ENCODE measurements at regions not wholly inside any gene's neighbourhood (a gene's known extent, or its start where the extent isn't known, plus 50 kb on each side); places are given as distances from the start of the nearest gene placed in this dataset.
"Not testable (repeated sequence)": the region's sequence is repeated elsewhere in the genome, so short reads cannot be mapped to it uniquely, and the experiment has no call there.

DNA sequence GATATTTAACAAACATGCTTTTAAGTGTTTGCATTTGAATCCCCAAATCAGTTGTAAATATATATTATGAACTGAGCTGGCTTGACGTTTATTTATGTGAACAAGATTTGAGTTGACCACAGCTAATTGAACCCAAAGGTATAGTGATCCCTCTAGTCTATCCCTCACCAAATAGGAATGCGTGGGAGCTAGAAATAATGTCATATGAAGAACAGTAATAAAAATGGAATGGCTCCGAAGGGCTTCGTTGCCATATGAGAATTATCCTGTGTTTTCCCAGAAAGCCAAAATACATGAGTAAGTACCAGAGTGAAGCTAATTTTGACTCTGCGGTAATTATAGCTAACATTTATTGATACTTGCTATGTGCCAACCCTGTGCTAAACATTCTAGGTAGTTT, 142.7 kb downstream of the ADCYAP1 start:
- no peak for DNase-seq

GRCh38 chr18:1048032-1048431, 143.4 kb downstream of the ADCYAP1 start:
- no peak for DNase-seq

DNA sequence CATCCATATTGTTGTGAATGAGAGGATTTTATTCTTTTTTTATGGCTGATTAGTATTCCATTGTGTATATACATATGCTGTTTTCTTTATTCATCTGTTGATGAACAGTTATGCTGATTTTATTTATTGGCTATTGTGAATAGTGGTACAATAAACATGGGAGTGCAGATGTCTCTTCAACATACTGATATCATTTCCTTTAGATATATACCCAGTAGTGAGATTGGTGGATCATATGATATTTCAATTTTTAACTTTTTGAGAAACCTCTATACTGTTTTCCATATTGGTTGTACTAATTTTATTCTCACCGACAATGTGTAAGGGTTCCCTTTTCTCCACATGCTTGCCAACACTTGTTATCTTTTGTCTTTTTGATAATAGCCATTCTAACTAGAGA, 144.5 kb downstream of the ADCYAP1 start:
- DNase-seq, result no peak

DNA sequence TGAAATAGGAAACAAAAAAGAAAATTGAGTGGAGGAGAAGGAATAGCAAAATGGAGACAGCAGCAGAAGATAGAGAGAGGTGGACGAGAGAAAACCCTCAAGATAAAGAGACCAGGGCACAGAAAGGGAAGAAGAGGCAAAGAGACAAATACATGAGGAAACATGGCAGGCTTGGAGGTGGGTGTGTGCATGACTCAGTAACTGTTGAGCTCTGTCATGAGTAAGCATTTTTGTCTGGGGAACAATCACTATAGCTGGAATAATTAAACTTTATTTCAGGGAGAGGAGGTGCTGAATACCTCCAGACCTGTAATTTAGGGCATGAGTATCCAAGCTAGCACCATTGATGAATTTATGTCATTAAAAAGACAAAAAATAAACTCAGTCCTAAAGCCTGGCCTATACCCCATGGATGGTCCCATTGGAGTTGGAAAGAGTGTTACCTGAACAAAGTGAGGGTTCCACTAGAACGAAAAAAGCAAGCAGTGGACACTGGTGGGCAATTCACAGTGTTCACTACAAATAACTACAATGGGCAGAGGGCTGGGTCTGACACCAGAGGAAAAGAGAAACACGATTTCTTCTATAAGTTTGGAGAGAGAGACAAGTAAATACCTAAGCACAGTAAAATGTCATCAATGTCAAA, 145.5 kb downstream of the ADCYAP1 start:
- no peak for DNase-seq

DNA sequence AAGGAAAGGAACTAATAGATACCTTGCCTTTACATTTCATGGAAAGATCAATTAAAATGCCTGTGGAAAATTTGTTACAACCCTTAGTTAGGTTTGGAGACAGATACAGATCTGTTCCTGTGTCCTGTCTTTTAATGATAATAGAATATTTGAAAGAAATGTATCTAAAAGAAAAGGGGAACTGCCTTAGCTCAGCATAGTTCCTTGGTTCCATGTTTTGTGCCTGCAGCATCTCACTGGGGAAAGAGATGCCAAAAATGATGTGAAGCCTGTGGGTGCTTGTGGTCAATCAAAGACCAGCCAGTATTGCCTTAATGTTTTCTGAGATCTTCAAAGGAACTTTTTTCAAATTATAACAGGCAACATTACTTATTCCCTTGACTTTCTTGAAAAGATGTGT, 147.6 kb downstream of the ADCYAP1 start:
- no peak for DNase-seq

- no peak for DNase-seq
Observed at GRCh38 chr18:1053331-1054315, 149.0 kb downstream of the ADCYAP1 start.

DNA sequence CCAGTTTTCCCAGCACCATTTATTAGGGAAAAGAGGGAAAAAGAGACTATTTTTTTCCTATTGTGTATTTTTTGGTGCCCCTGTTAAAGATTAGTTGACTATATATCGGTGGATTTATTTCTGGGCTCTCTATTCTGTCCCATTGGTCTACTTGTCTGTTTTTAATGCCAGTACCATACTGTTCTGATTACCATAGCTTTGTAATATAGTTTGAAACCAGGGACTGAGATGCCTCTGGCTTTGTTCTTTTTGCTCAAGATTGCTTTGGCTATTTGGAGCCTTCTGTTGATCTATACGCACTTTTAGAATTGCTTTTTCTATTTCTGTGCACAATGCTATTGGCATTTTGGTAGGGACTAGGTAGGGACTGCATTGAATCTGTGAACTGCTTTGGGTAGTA, 151.7 kb downstream of the ADCYAP1 start:
- no peak for DNase-seq

DNA sequence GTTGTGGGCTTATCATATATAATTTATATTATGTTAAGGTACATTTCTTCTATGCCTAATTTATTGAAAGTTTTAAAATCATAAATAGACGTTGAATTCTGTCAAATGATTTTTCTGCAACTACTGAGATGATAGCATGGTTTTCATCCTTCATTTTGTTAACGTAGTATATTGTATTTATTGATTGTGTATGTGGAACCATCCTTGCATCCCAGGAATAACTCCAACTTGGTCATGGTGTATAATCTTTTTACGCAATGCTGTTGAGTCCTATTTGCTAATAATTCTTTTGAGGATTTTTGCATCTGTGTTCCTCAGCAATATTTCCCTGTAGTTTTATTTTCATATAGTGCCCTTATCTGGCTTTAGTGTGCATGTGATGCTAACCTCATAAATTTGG, 152.7 kb downstream of the ADCYAP1 start:
- no peak for DNase-seq

GRCh38 chr18:1062588-1062987, 157.9 kb downstream of the ADCYAP1 start:
- DNase-seq, result no peak

- DNase-seq, result no peak
Observed at GRCh38 chr18:1075322-1075721, 170.7 kb downstream of the ADCYAP1 start.

- DNase-seq, result no peak
Observed at GRCh38 chr18:1075876-1076275, 171.2 kb downstream of the ADCYAP1 start.

DNA sequence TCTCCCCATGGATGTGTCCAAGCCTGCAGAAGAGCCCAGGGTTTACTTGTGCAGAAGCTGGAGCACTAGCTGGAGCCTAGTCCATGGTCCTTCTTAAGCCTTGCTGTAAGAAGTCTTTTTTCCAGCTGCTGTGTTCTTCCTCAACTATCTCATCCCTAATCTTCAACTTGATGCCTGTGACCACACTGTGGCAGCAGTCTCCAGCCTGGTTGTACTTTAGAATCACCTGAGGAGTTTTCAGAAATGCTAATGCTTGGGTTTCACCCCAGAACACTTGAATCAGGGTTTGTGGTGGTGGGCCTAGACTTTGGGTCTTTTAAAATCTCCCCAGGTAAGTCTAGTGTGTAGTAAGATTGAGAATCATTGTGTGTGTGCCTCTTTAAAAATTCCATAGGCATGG, 173.6 kb downstream of the ADCYAP1 start:
- DNase-seq, result no peak

DNA sequence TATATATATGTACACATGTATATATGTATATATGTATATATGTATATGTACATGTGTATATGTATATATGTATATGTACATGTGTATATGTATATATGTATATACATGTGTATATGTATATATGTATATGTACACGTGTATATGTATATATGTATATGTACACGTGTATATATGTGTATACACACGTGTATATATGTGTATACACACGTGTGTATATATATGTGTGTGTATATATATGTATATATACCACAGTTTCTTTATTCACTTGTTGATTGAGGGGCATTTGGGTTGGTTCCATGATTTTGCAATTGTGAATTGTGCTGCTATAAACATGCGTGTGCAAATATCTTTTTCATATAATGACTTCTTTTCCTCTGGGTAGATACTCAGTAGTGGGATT, 179.0 kb downstream of the ADCYAP1 start:
- not testable (repeated sequence) for DNase-seq

GRCh38 chr18:1090758-1091157, 186.1 kb downstream of the ADCYAP1 start:
- no peak for DNase-seq

DNA sequence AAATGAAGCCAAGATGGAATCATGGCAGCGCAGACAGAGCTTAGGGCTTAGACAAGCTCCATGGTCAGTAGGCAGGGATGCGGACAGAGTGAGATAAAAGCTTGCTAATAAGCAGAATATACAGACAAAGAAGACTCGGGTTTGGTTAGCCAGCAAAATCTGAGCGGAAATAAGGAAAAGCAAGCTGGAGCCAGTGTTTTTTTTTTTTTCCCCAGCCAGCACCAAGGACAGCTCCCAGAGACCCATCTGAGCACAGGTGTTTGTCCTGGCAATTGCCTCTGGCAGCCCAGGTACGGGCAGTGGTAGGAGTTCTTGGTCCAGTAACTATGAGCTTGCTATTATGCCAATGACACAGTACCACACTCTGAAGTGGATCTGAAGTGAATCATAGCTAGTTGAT, 187.6 kb downstream of the ADCYAP1 start:
- DNase-seq, result no peak

- DNase-seq, result no peak
Observed at GRCh38 chr18:1094409-1094808, 189.7 kb downstream of the ADCYAP1 start.

DNA sequence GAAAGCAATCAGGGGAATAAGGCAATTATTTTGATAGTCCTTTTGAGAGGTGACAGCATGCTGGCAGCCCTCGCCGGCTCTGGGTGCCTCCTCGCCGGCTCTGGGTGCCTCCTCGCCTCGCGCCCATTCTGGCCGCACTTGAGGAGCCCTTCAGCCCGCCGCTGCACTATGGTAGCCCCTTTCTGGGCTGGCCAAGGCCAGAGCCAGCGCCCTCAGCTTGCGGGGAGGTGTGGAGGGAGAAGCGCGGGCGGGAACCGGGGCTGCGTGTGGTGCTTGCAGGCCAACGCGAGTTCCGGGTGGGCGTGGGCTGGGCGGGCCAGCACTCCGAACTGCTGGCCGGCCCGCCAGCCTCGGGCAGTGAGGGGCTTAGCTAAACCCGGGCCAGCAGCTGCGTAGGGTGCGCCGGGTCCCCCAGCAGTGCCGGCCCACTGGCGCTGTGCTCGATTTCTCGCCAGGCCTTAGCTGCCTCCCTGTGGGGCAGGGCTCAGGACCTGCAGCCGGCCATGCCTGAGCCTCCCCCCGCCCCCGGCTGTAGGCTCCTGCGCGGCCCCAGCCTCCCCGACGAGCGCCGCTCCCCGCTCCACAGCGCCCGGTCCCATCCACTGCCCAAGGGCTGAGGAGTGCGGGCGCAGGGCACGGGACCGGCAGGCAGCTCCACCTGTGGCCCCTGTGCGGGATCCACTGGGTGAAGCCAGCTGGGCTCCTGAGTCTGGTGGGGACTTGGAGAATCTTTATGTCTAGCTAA, 193.5 kb downstream of the ADCYAP1 start:
- not testable (repeated sequence) for DNase-seq

DNA sequence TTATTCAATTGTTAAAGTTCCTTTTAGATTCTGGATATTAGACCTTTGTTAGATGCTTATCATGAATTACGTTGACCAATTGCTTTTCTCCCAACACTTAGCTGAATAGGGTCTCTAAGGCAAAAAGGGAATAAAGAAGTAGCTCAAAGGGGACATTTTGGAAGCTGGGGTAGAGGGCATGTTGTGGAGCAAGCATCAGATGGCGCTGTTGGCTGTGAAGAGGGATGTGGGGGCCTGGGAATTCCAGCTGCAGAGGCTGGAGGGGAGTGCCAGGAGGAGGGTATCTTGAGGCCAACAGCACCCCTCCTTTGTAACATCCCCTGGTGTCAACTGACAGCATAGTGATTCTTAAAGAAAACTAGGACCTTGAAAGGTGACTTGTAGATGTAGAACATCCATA, 198.2 kb downstream of the ADCYAP1 start:
- no peak for DNase-seq

- DNase-seq, result no peak
Observed at GRCh38 chr18:1103537-1103936, 198.9 kb downstream of the ADCYAP1 start.

- no peak for DNase-seq
Observed at GRCh38 chr18:1104181-1104881, 199.7 kb downstream of the ADCYAP1 start.

GRCh38 chr18:1124495-1124894, 219.8 kb downstream of the ADCYAP1 start:
- no peak for DNase-seq

- DNase-seq, result no peak
Observed at GRCh38 chr18:1133541-1133940, 228.9 kb downstream of the ADCYAP1 start.

- no peak for DNase-seq
Observed at GRCh38 chr18:1147730-1148129, 243.1 kb downstream of the ADCYAP1 start.

All from stimulated activated naive CD4-positive, alpha-beta T cell (primary cell).